NCI-H2029 (cell line): ENCODE measurements at regions not wholly inside any gene's neighbourhood (a gene's known extent, or its start where the extent isn't known, plus 50 kb on each side); places are given as distances from the start of the nearest gene placed in this dataset.
"Not testable (repeated sequence)": the region's sequence is repeated elsewhere in the genome, so short reads cannot be mapped to it uniquely, and the experiment has no call there.

Experiments
- DNase-seq: peaks from one replicate; lab custom pipeline; 2025; lab: John Stamatoyannopoulos, UW

DNA sequence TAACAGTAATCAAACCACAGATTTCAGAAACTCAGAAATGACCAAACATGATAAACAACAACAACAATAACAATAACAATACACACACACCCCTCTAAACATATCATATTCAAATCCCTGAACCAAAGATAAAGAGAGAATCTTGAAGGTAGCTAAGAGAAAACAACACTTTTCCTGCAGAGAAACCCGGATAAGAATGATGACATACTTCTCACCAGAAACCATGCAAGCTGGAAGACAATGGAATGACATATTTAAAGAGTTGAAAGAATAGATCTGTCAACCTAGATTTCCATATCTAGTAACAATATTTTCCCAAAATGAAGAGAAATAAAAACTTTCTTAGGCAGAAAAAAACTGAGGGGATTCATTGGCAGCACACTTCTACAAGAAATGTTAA is 138.1 kb downstream of the LIG4 start:
- no peak for DNase-seq

DNA sequence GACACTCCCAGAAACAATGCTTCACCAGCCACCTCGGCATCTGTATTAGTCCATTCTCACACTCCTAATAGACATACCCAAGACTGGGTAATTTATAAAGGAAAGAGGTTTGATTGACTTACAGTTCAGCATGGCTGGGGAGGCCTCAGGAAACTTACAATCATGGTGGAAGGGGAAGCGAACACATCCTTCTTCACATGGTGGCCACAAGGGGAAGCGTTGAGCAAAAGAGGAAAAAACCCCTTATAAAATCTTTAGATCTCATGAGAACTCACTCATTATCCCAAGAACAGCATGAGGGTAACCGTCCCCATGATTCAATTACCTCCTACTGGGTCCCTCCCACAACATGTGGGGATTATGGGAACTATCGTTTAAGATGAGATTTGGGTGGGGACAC is 140.9 kb downstream of the LIG4 start:
- DNase-seq = not testable (repeated sequence)

DNA sequence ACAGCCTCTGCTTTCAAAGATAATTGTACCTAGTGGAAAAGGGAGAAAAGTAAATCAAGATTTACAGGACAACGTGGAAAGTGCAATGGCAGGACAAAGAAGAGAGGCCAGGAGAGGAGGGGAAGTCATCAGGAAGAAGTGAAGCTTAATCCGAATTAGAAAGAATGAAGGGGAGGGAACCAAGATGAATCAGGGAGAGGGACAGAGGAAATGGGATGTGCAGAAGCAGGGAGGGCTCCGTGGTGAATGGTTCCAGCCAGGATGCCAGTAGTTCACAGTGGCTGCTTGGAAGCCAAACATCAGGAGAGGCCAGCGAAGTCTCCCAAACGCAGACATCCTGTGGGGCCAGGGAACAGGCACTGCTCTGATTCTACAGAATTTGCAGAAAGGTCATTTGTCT is 144.4 kb downstream of the LIG4 start:
- DNase-seq = no peak

DNA sequence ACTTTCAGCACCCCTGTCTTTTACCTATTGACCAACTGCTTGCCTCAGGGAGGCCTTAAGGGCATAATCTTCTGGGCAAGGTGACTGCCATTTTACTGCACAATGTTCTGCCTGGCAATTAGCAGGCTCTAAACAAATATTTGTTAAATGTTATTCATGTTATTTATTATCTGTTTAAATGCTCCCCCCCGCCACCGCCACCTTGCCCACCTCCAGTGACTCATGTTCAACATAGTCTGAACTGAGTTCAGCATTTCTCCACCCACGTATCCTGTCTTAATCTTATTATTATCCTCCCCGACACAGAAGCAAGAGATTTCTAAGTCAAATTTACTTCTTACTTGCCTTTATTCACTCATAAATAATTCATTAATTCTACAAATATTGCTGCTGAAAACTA is 144.8 kb downstream of the LIG4 start:
- DNase-seq = no peak

DNA sequence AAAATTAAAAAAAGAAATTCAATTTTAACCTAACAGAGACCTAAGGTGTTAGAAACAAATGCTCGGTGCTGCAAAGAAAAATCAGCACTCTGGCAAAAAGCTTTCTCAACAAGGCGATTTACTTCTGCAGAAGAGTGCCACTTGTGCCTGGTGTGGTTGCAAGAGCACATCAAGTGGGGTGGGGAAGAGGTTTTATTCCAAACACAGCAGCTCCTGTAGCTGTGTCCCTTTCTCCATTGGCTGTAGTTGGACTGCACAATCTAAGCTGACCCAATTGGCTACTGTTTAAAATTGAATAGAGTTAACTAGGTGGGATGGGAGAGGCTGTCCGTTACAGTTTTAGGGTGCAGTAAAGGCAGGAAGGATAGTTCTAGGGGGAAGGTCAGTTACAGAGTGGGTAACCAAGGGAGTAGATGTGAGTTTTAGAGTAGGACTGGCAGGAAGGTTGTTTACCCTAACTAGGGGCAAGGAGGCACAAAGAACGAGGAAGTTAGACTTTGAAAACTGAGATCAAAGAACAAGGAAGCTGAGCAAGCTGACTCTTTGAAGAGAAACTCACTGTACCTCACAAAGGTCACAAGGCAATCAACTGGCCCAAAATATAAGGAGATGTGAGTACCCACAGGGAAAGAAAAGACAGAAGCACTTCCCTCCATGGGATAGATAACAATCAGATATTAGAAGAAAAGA is 145.7 kb downstream of the LIG4 start:
- DNase-seq = no peak

DNA sequence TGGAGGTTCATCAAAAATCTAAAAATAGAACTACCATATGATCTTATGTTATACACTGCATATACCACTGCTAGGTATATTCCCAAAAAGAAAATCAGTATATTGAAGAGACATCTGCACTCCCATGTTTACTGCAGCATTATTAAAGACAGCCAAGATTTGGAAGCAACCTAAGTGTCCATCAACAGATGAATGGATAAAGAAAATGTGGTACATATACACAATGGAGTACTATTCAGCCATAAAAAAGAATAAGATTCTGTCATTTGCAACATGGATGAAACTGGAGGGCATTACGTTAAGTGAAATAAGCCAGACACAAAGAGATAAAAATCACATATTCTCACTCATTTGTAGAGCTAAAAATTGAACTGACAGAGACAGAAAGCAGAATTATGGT is 151.0 kb downstream of the LIG4 start:
- not testable (repeated sequence) for DNase-seq

DNA sequence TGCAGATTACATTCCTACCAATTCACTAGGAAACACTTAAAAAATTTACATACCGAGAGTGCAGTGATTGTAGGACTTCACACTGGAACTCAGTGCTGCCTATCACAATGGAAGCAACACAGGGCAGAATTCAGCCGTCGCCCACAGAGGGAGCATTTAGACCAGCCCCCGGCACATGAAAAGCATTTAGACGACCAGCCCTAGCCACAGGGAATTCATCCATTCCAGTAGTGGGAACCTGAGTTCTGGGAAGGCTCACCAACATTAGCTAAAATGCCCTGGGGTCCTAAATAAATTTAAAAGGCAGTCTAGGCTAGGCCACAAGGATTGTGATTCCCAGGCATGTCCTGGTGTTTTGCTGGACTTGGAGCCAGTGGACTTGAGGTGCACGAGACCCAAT is 155.2 kb downstream of the LIG4 start:
- no peak for DNase-seq

DNA sequence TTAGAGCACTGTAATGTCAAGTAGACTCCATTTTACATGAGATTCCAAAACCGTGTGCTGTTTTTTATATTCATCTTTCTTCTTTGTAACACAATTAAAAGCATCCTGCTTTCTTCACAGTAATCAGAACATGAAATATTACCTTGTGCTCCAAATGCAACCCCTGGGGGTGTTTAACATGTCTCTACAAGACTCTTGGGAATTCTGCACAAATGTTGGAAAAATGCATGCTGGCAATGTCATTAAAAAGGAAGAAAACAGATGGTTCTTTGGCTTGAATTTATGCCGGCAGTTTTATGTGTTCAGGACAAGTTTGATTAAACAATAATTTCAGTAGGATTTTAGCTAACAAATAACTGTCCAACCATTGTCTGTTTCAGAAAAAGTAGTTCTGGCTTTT is 159.1 kb downstream of the LIG4 start:
- no peak for DNase-seq

DNA sequence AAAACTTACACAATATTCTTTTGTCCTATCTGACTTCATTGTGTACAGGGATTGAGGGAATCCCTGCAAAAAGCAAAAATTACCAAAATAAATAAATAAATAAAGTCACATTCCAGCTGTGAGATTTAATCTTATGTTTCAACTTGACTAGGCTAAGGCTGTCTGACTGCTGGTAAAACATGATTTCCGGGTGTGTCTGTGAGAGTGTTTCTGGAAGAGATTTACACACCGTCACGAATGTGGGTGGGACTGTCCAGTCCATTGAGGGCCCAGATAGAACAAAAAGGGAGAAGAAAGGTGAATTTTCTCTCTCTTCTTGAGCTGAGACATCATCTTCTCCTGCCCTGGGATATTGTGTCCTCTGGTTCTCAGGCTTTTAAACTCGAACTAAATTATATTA is 166.1 kb downstream of the LIG4 start:
- no peak for DNase-seq

DNA sequence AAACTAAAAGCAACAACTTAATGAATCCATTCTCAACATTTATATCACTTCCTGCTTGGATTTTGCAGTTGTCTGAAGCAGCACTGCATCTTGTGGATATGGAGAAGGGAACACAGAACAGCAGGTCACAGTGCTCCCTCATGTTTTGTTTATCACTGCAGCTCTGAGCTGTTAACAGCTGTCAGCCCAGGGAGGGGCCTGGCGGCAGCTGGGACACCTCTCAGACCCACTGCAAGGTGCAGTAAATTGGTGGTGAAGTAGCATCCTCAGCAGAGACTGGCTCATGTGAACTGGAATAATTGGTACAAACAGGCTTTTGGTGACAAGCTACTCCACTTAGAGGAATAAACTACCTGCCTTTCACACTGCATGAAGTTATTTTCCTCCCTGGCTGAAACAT is 170.4 kb downstream of the LIG4 start:
- DNase-seq = no peak

DNA sequence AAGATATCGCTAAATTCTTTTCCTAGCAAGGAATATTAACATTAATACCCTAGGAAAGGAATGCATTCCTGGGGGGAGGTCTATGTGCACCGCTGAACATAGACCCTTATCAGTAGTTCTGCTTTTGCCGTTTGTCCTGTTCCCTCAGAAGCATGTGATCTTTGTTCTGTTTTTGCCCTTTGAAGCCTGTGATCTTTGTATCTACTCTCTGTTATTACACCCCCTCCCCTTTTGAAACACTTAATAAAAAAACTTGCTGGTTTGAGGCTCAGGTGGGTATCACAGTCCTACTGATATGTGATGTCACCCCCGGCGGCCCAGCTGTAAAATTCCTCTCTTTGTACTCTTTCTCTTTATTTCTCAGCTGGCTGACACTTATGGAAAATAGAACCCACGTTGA is 172.5 kb downstream of the LIG4 start:
- DNase-seq = not testable (repeated sequence)

DNA sequence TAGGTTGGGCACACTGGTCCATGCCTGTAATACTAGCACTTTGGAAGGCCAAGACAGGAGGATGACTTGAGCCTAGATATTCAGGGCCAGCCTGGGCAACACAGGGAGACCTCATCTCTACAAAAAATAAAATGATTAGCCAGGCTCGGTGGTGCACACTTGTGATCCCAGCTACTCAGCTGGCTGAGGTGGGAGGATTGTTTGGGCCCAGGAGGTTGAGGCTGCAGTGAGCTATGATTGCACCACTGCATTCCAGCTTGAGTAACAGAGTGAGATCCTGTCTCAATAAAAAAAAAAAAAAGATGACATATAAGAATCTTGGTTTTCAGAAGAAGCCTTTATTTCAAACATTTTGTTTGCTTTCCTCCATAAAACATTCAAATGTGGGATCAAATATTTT is 178.0 kb downstream of the LIG4 start:
- DNase-seq = no peak

DNA sequence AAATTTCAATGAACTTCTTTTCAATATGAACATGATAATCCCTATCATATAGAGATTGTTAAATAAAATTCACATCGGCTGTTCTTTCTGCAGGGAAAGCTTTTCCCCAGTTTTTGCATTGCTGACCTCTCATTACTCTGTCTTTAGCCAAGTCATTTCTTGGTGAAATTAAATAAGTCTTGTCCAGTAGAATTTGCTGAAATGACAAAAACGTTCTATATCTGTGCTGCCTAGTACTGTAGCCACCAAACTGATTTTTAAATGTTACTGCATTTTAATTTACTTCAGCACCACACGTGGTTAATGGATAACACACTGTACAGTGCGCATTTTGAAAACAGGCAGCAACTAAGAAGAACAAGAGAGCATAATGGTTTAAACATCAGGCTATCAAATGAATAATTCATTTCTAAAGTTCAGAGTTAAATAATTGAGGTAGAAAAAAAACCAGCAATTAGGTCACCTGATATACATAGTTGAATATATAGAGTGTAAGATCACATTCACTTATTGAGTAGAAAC is 178.9 kb downstream of the LIG4 start:
- DNase-seq = no peak

DNA sequence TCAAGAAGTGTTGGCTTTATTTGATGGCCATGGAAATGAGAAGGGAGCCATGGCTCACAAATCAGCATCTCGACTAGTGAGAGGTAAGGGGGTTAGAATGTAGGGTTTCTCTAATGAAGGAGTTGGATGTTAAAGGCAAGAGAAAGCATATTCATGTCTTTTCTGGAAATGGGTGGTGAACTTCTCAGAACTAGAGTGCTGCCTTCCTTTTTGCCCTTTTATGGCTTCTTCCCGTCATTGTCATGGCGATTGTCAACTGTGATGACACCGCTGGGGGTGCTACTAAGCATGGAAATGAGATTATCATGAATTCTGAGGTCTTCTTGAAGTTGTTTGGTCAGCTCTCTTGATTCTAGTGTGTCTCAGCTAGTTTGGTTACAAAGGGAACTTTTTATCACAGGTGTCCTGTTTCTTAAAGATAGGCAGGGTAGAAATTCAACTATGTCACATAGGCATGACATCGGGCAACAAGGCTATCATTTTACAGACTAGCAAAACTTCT is 180.4 kb downstream of the LIG4 start:
- no peak for DNase-seq

DNA sequence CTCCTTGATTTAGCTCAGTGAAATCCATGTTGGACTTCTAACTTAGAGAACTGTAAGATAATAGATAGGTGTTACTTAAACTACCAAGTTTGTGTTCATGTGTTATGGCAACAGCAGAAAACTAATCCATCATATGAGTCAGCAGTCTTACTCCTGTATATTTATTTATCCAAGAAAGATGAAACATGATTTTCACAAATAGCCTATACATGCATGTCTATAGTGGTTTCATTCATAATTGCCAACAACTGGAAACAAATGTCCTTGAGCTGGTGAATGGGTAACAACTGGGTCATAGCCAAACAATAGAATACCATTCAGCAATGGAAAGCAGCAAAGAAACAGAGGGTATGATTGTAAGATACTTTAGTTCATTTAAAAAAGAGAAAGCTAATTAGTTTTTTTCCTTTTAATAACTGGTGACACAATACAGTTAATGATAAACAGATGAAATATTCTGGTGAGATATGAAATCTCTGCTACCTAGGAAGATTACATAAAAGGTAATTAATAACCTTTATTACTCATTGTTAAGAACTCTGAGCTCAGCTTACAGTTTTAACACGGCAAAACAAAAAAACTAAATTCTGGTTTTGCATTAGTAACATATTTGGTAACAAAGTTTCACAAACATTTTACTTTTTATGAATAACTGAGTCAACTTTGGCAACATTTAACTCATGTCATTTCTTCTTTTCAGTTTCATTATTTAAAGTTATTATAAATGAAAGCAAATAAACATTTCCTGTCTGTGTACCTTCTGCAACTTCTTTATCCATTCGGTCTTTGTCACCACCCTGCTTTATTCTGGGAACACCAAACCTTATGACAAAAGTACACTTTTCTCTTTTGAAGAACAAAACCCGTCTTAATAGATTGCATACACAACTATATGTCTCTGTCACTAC is 181.3 kb downstream of the LIG4 start:
- DNase-seq = no peak

DNA sequence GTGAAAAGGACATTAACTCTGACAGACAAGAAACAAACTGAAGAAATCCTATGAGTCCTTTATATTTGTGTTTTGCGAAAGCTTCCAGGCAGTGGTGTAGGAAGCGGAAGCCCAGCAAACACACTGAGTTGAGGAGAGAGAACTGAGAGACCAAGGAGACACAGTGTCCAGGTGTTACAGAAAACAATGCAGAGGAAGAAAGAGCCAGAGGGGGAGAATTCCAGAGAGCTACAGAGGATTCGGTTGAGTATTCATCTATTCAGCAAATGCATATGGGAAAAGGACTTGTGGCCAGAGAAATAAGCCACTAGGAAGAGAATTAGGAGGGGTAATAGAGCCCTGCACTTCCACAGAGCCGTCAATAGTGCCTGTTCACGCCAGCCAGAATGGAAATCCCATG is 183.5 kb downstream of the LIG4 start:
- no peak for DNase-seq

DNA sequence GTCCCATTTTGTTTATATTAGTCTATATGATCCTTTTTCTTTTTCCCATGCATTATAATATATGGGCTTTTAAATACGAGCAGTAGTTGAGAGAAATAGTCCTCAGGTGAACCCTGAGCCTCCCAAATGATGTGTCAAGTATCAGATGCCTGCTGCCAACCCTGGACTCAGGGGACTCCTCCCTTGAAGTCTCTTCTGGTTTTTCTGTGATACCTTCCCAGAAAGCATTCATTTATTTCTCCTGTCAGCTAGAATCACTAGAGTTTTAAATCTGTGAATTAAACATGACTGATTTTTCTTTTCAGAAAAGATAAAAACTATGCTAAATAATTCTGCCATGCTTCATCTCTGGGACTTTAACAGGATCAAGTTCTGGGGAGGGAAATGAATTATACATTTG is 184.6 kb downstream of the LIG4 start:
- no peak for DNase-seq

DNA sequence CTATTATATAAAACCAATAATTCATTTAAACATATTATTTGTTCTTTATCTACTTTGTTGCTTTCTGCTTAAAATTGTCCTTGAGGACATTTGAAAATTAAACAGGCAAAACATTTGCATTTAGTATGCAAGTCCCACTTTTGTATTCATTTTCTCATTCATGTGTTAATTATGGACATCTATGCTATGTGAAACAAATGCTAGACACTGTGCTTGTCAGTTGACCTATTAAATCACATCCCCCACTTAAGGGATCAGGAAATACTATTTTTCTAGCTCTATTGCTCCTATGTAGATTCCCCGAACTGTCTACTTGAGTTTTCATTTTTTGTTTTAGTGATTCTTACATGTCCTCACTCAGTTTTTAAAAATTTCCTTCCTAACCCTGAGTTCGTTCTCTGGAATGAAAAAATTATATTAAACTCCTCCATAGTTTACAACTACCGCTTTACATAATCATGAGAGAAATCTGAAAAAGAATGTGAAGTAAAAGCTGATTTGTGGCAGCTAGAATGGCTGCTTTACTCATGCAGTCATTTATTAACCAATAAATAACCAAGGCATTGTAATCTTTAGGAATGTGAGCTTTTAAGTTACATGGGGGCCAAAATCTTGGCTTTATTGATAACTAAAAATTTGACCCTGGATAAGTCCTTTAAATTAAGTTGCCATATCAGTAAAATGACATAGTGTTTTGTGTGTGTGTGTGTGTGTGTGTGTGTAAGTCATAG is 188.5 kb downstream of the LIG4 start:
- DNase-seq = no peak

DNA sequence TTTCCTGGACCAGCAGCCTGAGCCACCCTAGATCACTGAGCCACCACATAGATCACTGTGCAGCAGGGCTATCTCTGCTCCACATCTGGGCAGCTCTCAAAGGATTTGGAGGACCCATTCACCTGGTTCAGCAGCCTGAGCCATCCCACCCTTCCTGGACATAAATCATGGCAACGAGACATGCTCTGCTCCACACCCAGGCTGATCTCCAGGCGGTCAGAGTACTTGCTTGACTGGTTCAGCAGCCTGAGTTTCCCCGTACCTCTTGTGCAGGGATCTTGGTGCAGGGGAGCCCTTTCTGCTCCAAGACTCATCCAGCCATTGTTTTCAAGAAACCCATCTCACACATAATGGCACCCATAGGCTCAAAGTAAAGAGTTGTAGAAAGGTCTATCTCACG is 195.3 kb downstream of the LIG4 start:
- no peak for DNase-seq

DNA sequence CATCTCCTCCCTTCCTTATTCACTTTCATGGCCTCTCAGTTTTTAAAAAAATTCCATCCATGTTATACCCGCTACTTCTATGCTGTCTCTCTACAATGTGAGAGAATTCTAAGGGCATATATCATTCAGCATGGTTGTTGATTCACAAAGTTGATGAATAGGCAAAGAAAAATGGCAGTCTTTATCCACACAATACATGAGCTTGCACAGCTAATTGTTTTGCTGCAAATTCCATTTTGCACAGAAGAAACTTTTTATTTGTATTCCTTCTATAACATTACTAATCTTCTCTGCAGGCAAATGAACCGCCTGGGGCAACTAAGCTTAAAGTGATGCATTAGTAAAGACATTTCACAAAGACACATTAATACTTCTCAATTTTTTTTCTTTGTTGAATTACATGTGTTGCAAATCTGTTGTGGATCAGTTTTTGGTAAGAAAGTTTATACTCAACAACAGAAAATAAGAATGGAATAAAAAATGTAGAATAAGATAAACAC is 196.9 kb downstream of the LIG4 start:
- DNase-seq = no peak

DNA sequence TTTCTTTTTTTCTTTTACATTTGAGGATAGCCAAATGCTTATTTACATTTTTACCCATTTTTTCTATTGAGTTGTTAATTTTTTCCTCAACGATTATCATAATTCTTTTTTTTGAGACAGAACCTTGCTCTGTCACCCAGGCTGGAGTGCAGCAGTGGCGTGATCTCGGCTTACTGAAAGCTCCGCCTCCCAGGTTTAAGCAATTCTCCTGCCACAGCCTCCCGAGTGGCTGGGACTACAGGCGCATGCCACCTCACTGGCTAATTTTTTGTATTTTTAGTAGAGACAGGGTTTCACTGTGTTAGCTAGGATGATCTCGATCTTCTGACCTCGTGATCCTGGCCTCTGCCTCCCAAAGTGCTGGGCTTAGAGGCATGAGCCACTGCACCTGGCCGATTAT is 208.7 kb downstream of the LIG4 start:
- no peak for DNase-seq

DNA sequence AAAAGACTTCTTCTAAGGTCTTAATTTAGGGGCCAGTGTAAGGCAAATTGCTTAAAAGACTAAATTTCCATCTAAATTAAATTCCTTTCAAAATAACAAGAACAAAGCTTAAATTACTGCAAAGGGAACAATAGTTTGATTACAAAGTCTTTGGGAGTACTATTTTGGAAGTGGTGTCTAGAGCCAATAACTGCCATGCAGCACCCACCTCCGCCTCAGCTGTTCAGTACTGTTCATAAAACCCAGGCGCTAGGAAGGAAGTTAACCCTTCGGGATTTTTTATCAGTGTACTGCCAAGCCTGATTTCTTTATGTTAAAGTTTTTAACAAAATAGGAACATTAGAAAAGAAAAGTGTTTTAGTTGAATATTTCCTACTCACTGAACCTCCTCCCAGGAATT is 210.1 kb downstream of the LIG4 start:
- DNase-seq = no peak
